MCF 10A (cell line): ENCODE measurements at regions not wholly inside any gene's neighbourhood (a gene's known extent, or its start where the extent isn't known, plus 50 kb on each side); places are given as distances from the start of the nearest gene placed in this dataset.

Experiments
- BruUV-seq: library from RNA; stranded (reverse); fragments of 400-500 nt; replicated peaks from 2 replicates; lab custom pipeline; 2021; lab: Mats Ljungman, UMichigan
- CTCF ChIA-PET: fragments of 300-600 bp; sonication (Branson Sonifier 250); formaldehyde crosslinking; extraction: SDS; loops from one replicate; lab custom pipeline; 2021; ENCODE audit warnings: antibody characterized with exemption, inconsistent platforms; lab: Yijun Ruan, JAX
- POLR2A ChIA-PET: fragments of 300-600, 350-650 bp; sonication (Branson Sonifier 250); formaldehyde crosslinking; extraction: SDS; loops from one replicate; lab custom pipeline; 2020; ENCODE audit warnings: antibody characterized with exemption, inconsistent platforms; lab: Yijun Ruan, JAX
- DNase-seq: peaks from one replicate; pipeline ENCODE4 v3.0.0-alpha.2; 2018; ENCODE audit not compliant: unreplicated experiment
- H3K27ac Mint-ChIP-seq: one replicate; pipeline ENCODE4 v1.8.0; 2022; ENCODE audit warnings: mild to moderate bottlenecking, low read depth, mixed read lengths; ENCODE audit not compliant: unreplicated experiment
- H3K27me3 Mint-ChIP-seq: one replicate; pipeline ENCODE4 v1.8.0; 2022; ENCODE audit warnings: mixed read lengths; ENCODE audit not compliant: insufficient read depth, unreplicated experiment
- H3K36me3 Mint-ChIP-seq: one replicate; pipeline ENCODE4 v1.8.0; 2022; ENCODE audit warnings: mild to moderate bottlenecking, moderate library complexity, mixed read lengths; ENCODE audit not compliant: insufficient read depth, unreplicated experiment
- H3K4me1 Mint-ChIP-seq: one replicate; pipeline ENCODE4 v1.8.0; 2022; ENCODE audit warnings: mixed read lengths; ENCODE audit not compliant: insufficient read depth, unreplicated experiment
- H3K4me3 Mint-ChIP-seq: one replicate; pipeline ENCODE4 v1.8.0; 2022; ENCODE audit warnings: mild to moderate bottlenecking, moderate library complexity, mixed read lengths; ENCODE audit not compliant: unreplicated experiment
- H3K9me3 Mint-ChIP-seq: one replicate; pipeline ENCODE4 v1.8.0; 2022; ENCODE audit warnings: mixed read lengths; ENCODE audit not compliant: unreplicated experiment
- intact Hi-C: fragments of 100-400 bp; cut with micrococcal nuclease; formaldehyde crosslinking; loops from 2 replicates; pipeline ENCODE4 v1.14.1; 2022
- TF ChIP-seq, protein P1 (sequence below): fragments of 200-600 bp; IDR thresholded peaks from one replicate; pipeline ENCODE4 v1.8.0; 2022; ENCODE audit warnings: antibody characterized with exemption, mild to moderate bottlenecking; ENCODE audit not compliant: unreplicated experiment

DNA sequence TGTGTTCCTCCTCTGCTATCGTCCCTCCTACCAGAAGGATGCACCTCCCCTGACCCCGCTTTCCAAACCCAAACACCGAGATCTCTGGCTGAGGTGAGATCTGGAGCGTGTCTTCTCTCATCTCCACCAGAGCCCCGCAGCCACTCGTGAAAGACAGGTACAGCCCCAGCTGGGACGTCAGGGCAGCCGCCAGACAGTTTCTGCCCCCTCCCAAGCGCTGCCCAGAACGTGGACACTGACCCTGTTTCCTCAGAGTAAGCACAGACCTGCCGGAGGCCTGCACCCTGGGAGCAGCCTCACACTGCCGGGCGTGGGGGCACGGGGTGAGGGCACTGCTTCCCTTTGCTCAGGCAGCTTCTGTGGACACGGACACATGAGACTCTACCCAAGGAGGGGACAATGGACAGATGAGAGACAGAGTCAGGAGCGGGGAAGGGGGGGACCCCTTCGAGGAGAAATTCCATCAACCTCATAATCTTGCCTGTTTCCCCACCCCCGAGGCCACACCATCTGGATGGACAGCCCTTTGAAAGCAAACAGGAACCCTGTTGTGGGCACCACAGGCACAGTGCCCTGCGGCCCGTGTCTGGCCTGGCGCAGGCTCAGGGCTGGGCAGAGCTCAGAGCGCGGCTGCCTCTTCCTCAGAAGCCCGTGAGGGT lies 210.6 kb downstream of the DLL1 start:
- Mint-ChIP-seq H3K4me1 (no peaks in the 10 kb centered on the region), H3K9me3 (no peaks in the 10 kb centered on the region), H3K4me3 (no peak overlapping the region), H3K27ac (no peak overlapping the region), H3K27me3 (no peaks in the 10 kb centered on the region), H3K36me3 (no peaks in the 10 kb centered on the region)
- DNase-seq, result no peak
- BruUV-seq, result no TSS peak
- intact Hi-C loops, result no loop called here
- TF ChIP-seq, protein P1, sequence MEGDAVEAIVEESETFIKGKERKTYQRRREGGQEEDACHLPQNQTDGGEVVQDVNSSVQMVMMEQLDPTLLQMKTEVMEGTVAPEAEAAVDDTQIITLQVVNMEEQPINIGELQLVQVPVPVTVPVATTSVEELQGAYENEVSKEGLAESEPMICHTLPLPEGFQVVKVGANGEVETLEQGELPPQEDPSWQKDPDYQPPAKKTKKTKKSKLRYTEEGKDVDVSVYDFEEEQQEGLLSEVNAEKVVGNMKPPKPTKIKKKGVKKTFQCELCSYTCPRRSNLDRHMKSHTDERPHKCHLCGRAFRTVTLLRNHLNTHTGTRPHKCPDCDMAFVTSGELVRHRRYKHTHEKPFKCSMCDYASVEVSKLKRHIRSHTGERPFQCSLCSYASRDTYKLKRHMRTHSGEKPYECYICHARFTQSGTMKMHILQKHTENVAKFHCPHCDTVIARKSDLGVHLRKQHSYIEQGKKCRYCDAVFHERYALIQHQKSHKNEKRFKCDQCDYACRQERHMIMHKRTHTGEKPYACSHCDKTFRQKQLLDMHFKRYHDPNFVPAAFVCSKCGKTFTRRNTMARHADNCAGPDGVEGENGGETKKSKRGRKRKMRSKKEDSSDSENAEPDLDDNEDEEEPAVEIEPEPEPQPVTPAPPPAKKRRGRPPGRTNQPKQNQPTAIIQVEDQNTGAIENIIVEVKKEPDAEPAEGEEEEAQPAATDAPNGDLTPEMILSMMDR, result no peak
- ChIA-PET POLR2A (no interaction called here), CTCF (no interaction called here)

DNA sequence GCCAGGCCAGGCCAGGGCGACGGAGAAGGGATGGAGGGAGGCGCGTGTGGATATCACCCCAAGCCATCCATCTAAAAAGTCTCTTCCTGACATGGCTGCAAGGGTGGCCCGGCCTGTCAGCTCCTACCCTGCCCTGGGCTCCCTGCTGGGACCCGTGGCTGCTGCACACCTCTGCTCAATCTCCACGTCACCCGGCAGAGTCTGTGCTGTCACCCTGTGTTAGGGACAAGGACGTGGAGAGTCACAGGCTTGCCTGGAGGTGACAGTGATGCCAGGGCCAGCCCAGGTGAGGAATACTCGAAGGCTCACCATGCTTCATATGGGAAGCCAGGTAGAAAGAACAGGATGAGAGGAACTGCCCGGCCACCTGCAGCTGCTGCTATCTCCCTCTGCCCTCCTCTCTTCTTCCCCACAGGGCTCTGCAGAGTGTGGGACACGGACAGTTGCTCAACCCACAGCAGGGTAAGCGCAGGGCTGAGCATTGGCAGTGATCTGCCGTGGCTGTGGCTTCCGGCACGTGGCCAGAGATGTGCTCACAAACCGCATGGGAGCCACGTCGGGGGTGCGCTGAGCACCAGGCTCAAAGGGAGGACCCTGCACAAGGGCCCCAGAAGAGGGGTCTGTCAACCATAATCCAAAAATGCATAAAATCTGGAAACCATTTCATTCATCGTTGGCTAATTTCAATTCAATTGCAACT lies 214.3 kb downstream of the DLL1 start:
- TF ChIP-seq, protein P1, result no peak
- no peaks in the 10 kb centered on the region for H3K4me1 Mint-ChIP-seq
- no peaks in the 10 kb centered on the region for H3K9me3 Mint-ChIP-seq
- H3K36me3 Mint-ChIP-seq, result no peaks in the 10 kb centered on the region
- BruUV-seq, result no TSS peak
- intact Hi-C loops, result no loop called here
- DNase-seq, result no peak
- no peak overlapping the region for H3K27ac Mint-ChIP-seq
- POLR2A ChIA-PET, result no interaction called here
- CTCF ChIA-PET, result no interaction called here
- no peak overlapping the region for H3K4me3 Mint-ChIP-seq
- H3K27me3 Mint-ChIP-seq, result peaks cover 25% of the 10 kb centered on the region

DNA sequence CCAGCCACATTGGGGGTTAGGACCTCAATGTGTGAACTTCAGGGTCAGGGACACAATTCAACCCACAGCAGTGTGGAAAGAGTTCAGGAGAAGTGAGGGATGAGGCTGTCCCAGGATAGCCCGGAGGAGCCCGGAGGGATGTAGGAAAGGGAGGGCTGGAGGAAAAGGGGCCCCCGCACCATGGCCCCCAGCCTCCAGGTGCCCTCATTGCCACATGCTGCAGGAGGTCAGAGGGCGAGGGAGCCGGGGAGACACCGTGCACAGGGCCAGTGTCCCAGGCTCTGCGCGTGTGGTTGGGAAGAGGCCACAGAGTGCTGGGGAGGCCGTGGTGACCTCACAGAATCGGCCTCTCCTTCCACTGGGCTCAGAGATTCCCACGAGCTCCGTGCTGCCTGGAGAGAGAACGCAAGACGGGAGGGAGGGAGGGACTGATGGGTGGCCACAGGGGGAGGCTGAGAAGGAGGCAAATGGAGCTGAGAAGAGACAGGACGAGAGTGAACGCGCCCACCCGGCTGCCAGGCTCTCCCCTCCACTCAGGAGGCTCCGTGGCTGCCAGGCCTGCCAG lies 215.1 kb downstream of the DLL1 start:
- no peaks in the 10 kb centered on the region for H3K9me3 Mint-ChIP-seq
- TF ChIP-seq, protein P1, result no peak
- CTCF ChIA-PET, result no interaction called here
- H3K27me3 Mint-ChIP-seq, result peaks cover 26% of the 10 kb centered on the region
- no peak overlapping the region for H3K27ac Mint-ChIP-seq
- POLR2A ChIA-PET, result no interaction called here
- no peaks in the 10 kb centered on the region for H3K36me3 Mint-ChIP-seq
- DNase-seq, result no peak
- H3K4me1 Mint-ChIP-seq, result no peaks in the 10 kb centered on the region
- H3K4me3 Mint-ChIP-seq, result no peak overlapping the region
- intact Hi-C loops, result no loop called here
- no TSS peak for BruUV-seq

DNA sequence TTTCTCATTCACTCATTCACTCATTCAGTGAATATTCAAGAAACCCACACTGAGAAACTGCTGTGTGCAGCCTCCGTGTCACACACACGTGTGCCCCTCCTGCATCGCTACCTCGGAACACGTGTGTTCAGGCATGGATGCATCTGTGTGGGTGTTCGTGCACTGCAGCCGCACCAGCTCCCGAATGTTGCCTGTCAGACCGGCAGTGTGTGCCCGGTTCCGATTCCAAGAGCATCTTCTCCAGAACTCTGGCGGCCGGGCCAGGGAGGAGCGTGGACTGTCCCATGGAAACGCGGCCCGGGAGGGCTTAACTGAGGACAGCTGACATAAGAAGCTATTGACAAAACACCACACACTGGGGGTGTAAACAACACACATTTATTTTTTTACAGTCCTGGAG lies 216.0 kb downstream of the DLL1 start:
- Mint-ChIP-seq H3K27me3 (peaks cover 34% of the 10 kb centered on the region), H3K4me1 (no peaks in the 10 kb centered on the region), H3K9me3 (no peaks in the 10 kb centered on the region), H3K4me3 (no peak overlapping the region), H3K27ac (no peak overlapping the region), H3K36me3 (no peaks in the 10 kb centered on the region)
- POLR2A ChIA-PET, result no interaction called here
- CTCF ChIA-PET, result no interaction called here
- no peak for DNase-seq
- TF ChIP-seq, protein P1, result no peak
- BruUV-seq, result no TSS peak
- intact Hi-C loops, result no loop called here
